OCI-LY1 (cell line): ENCODE measurements at regions not wholly inside any gene's neighbourhood (a gene's known extent, or its start where the extent isn't known, plus 50 kb on each side); places are given as distances from the start of the nearest gene placed in this dataset.

Experiments used
- CTCF ChIP-seq: fragments of 200-600 bp; sonication (generic), shearing (Covaris generic); IDR thresholded peaks from 2 replicates; pipeline ENCODE4 v1.5.1; 2017; ENCODE audit warnings: mild to moderate bottlenecking, antibody characterized with exemption, low read length, moderate library complexity, mixed read lengths
- EZH2 ChIP-seq: fragments of 200-600 bp; sonication (generic), shearing (Covaris generic); IDR thresholded peaks from 2 replicates; pipeline ENCODE4 v1.8.0; 2017; ENCODE audit warnings: borderline replicate concordance, mixed run types, mild to moderate bottlenecking, antibody characterized with exemption, low read length, moderate library complexity, mixed read lengths

GRCh38 chr7:32150589-32150988 lies 80.4 kb upstream of the PDE1C start:
- no peak for TF ChIP-seq CTCF
- TF ChIP-seq EZH2, result no peak
